Fibroblast of skin of back (primary cell): ENCODE measurements at regions not wholly inside any gene's neighbourhood (a gene's known extent, or its start where the extent isn't known, plus 50 kb on each side); places are given as distances from the start of the nearest gene placed in this dataset.

Experiments used
- DNase-seq: peaks from one replicate; pipeline ENCODE4 v3.0.0-alpha.2; 2013

DNA sequence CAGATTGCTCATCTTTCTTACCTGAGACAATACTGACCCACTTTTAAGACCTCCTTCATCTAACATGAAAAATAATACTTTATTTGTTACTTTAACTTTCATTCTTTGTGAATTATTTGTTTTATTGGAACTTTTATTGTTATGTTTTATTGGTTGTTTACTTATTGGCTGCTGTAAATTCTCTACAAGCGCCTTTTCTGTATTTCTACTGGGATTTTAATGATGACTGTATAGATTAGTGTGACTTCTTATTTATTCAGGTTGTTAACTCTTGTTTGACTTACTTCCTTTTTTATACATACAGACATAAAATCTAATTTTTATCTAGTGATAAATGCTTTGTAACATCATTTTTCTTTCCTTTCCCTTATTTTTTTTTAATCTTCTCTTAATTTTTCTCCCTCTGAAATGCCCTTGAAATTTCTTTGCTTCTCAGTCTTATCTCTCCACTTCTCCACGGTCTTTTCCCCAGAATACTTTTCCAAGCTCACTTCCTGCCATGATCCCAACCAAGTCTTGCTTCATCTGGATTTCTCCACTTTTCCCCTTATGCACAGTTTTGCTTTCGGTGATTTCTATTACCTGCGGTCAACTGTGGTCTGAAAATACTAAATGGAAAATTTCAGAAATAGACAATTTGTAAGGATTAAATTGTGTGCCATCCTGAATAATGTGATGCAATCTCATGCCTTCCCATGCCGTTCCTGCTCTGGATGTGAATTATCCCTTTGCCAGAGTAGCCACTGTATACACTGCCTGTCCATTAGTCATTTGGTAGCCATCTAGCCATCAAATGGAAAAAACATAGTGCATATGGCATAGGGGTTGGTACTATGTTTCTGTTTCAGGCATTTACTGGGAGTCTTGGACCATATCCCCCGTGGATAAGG lies 265.9 kb downstream of the PRL start:
- DNase-seq: no peak

DNA sequence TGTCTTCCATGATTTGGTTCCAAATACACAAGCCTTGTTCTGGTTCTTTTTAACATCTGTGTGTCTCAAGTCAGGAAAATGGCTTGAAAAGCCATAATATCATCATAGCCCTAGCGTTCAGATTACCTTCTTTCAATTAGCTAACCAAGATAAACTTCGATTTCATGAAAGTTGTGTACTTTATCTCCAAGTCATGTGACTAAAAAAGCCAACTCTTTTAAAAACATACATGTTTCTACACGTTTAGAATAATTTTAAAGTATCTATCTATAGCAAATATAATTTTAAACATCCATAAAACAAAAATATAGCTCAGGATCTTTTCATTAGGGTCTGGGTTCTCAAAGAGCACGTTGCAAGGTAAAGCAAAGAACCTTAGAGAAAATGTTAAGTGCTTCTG lies 261.1 kb downstream of the PRL start:
- no peak for DNase-seq

DNA sequence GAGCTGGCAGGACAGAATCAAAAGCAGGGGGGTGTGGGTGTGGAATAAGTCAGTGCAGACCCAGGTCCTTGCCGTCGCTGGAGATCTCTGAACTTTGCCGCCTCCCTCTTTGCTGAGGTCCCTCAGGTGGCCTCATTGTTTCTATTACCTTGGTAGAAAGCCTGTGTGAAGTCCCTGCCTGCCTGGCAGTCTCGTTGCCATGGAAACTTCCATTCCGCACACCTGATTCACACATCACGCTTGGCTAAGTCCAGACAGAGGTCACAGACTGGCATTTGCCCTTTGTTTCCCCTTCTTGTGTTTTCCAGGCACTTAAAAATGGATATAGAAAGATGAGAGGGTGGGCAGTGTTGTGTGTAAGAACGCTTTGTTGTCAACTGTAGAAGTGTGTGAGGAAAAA lies 260.6 kb downstream of the PRL start:
- no peak for DNase-seq

DNA sequence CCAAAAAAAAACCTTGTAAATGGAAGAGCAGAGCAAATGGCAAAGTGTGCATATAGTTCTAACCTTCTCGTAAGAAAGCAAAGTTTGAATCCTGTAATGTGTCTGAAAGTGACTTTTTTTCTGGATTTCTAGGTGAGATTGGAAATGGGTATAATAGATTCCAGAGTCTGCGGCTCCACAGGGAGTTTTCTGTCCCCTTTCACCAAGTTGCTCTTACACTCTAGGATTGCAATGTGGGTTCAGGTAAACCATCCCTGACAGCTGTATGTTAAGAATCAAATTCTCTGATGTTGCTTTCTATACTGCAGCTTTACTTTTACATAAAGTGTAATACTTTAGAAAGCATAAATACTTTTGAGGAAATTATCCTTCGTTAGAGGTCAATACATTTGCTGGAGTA lies 260.1 kb downstream of the PRL start:
- no peak for DNase-seq

DNA sequence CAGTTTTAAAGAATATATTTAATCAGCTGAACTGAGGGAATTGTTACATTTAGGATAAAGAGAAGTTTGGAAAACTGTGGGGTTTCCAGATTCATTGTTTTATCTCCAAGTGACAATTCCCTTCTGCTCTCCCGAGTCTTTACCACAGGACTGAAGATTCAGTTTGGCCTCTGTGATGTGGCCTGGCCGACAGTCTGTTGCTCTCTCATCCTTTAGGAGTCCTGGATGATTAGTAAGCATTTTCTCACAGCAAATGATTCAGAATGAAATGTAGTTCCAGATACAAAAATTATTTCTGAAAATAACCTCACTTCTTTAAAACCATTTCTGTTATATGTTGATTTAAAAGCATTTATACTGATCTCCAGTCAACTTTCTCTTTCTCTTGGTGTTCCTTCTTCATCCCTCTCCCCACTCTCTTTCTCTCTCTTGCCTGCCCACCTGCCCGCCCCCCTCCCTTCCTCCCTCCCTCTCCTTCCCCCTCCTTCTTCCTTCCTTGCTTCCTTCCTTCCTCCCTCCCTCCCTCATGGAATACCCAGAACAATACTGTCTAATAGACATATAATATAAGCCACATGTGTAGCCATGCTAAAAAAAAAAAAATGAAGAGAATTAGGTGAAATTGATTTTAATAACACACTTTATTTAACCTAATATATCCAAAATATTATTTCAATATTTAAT lies 254.9 kb downstream of the PRL start:
- DNase-seq: peak; percentile 67

DNA sequence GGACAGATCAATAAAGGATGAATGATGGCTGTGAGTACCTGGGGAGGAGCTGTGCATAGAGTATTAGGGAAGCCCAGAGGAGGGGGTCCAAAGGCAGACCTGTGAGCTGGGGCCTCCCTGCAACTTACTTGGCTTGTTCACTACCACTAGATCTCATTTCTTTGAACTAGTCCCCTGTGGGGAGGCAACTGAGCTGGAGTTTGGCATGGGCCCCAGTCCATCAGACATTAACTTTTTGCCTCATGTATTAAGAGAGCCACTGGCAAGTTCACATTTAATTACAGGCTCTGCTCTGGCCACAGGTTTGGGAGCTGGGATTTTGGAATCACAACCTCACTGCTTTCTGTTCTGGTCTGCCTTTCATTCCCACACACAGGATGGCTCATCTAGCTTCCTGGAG lies 254.1 kb downstream of the PRL start:
- no peak for DNase-seq

DNA sequence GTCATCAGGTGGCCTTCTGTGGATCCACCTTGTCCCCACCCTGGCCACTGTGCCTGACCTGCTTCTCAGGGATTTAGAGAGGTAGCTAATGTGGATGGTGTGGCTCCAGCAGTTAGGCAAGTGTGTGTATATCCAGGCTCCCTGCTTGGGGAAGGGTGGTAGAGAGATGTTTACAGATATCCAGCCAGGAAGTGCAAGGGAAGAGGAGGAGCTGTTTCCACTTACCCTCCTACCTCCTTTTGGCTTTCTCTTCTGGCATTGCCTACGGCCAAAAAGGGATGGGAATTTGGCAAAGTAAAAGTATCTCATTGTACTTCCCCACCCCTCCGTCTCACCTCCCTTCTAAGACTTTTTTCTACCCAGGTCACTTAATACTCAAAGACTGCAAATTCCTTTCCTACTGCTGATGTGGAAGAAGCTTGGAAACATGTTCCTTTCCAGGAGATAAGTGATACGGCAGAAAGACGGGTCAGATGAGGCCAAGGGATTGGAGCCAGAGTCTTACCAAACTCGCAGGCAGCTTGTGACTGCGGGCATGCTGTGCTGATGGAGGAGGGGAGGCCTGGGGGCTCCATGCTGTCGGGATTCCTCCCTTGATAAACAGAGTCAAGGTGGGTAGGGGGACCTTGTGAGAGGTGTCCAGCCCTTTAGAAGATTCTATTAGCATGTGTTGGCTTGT lies 253.4 kb downstream of the PRL start:
- no peak for DNase-seq

DNA sequence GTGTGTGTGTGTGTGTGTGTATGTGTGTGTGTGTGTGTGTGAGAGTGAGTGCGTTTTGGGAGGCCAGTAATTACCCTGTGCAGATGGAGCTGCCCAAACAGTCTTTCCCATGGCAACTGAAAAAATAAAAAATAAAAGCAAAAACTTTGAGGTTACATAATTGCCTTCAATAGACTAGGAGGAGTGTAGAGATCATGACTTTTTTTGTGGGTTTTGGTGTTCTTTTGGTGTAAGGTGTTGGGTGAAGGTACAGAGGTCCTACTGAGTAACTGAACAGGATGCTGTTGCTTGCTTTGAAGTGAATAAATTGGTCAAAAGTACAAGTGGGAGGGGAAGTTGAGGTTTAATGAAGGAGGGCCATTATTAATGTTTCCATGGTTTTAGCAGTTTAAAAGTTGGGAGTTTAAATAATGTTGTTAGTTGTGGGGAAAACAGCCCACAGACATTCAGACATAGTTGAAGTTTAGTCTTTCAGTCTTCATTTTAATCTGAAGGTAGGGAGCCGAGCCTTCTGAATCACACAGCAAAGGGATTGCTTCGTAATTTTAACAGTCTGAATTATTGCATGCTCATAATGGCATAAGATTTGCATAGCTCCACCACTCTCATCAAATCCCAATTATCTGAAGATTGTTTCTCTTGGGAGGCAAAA lies 251.4 kb downstream of the PRL start:
- no peak for DNase-seq

DNA sequence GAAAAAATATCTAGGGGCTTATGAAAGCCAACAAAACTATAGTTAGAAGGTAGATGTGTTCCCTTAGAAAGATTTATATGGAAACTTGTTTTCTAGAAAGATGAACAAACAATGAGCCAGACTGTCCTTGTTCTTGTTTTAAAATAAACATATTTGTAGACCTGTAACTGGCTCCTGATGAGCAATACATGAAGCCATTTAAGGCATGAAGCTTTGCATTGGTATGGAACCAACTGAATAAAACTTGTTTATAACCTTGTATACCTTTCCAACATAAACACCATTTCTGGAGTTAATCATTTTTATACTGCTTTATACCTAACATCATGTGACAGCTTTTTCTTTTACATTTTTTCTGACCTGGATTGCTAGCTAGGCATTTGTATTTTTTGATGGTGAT lies 247.8 kb downstream of the PRL start:
- DNase-seq: no peak

DNA sequence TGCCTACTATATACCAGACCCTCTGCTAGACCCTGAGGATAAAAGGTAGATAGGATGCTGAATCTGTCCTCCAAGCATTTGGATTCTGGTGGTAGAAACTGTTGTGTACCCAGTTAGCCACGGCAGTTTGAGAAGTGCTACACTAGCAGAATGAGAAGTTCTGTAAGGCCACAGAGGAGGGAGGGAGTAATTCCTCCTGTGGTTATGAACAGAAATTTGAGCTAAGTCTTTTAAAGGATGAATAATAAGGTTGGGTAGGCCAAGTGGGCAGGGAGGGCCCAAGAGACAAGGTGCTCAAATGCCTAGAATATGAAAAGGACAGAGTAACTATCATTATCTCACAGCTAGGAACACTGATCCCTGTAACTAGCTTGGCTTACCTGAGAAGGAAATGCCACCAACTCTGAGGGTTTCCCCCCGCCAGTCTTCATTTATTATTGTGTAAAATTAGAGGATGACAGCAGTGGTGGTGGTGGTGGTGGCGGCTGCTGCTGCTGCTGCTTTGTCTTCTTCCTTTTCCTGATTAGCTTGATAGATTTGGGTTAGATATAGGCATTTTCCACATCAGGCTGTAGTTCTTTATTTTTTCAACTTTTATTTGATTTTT lies 243.3 kb downstream of the PRL start:
- no peak for DNase-seq

DNA sequence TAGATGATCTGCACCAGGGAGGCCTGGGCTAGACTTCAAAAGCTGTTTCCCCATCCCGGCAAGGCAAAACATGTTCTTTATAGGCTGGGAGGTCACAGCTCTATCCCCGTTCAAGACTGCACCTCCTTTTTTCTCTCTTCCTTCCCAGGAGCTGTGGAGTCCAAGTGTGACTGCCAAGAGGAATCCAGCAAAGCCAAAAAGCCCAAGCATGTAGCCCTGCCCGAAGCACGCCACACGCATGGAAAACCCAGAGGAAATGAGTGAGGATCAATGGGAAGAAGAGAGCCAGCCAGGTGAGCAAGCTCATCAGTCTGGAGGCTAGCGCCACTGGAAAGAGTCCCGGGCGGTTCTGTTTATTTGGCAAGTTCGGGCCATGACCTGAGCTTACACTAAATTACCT lies 240.4 kb downstream of the PRL start:
- no peak for DNase-seq

DNA sequence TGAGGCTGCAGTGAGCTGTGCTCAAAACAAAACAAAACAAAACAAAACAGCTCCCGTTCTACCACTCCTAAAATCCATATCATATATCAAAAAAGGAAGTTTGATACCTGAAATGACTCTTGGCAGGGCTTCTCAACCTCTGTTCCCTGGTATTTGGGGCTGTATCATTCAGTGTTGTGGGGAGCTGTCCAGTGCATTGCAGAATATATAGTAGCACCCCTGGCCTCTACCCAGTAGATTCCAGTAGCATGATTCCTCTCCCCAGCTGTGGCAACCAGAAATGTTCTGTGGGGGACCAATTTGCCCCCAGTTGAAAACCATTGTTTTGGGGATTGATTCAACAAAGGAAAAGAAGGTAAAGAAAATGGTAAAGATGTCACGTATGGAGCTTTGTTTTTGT lies 238.9 kb downstream of the PRL start:
- no peak for DNase-seq

DNA sequence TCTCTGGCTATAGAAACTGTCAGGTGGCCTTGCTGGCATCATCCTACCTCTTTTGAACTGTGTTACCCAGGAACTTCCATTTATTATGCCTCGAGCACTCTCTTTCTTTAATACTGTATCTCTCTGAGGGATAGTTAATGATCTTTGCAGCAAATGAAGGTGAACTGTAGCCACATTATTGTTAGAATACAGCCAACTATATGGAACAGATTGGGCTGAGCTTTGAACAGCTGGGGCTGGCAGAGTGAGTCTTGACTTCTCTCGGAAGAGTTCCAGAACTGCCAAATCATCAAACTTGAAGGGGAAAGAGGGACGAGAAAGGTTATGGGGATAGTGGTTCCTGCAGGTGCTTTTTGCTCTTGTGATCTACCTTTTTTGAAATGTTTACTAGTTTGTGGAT lies 237.7 kb downstream of the PRL start:
- no peak for DNase-seq

DNA sequence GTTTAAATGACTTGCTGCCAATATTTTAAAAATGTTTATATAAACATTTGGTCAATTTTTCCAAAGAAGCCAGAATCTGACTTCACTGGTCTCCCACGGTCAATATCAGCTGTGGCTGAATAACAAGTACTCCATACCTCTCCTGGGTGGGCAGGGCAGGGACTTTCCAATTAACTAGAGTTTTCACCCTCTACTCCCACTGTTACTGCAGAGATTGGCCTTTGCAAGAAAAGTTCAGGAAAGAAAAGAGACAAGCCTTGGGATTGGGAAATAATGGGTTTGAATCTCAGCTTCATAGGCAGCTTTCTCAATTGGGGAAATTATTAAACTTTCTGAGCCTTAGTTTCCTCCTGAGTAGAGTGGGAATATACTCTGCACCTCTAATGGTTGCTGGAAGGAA lies 236.9 kb downstream of the PRL start:
- no peak for DNase-seq

DNA sequence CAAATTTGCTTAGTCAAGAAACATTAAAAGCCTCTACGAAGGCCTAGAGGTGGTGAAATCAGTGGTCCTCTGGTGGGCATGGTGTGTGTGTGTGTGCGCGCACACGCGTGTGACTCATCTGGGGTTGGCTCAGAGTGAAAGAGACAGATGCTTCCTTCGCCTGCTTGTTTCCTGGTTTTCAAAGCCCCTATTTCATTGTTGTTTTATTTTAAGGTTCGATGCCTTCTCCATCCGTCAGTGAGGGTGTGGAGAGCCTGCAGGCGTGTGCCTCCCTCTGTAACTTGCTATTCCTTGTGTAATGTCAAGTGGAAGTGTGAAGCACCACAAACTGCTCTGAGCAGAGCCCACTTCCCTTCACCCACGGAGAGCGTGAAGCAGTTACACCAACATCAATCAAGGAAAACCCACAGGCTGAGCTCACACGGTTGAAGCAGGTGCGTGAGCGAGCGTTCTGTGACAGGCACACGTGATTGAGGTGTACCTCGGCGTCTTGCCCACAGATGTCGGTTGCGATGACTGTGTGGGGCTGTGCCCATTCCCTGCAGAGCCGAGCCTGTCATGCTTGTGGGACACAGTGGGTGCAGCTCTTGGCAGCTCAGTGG lies 233.9 kb downstream of the PRL start:
- DNase-seq: no peak

DNA sequence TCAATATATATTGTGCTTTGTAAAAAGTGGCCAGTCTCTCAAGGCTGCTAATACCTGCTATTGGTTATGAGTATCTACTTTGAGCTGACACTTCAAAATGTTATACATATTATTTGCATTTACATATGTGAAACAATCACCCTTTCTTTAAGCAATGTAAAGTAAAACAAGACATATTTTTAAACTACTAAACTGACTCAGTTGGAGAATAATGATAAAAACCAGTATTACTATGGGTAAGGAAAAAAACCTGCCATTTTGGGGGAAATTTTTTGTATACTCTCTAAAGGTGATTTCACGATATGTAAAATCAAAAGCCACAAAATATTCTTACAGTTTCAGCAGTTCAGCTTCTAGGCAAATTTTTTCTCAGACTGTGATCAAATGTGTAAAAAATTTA lies 232.3 kb downstream of the PRL start:
- DNase-seq: no peak

DNA sequence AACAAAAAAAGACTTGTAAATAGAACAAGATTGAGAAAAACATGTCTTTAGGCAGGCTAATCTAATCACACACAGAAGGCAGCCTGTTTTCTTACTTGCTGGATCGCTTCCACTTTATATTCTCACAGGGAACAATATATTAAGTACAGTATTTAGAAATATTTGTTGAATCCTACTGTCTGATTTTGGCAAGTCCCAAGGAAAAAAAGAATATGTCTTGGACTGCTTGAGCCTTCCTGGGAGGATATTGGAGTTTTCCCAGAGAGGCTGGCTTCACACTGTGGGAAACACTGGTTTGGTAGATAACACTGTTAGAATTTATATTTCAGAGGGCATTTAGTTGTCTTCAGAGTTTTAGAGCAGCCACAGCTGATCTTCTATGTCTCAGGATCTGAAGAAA lies 229.7 kb downstream of the PRL start:
- DNase-seq: no peak

DNA sequence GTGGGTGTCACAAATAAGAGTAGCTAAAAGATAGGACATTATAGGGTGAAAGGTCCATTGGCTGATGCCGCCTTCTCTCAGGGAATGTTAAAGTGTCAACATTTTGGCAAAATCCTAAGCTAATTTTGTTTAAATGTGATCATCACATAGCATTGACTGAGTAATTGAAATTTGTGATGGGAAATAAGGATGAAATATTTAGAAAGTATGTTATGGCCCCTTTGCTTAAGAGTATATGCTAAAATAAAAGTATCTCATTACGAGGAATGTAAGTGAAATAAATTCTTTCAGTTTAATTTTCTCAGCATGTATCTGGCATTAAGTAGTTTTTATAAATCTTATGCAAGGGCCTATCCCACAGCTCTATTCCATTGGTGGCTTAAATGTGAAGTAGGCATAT lies 229.2 kb downstream of the PRL start:
- peak; percentile 61 for DNase-seq

DNA sequence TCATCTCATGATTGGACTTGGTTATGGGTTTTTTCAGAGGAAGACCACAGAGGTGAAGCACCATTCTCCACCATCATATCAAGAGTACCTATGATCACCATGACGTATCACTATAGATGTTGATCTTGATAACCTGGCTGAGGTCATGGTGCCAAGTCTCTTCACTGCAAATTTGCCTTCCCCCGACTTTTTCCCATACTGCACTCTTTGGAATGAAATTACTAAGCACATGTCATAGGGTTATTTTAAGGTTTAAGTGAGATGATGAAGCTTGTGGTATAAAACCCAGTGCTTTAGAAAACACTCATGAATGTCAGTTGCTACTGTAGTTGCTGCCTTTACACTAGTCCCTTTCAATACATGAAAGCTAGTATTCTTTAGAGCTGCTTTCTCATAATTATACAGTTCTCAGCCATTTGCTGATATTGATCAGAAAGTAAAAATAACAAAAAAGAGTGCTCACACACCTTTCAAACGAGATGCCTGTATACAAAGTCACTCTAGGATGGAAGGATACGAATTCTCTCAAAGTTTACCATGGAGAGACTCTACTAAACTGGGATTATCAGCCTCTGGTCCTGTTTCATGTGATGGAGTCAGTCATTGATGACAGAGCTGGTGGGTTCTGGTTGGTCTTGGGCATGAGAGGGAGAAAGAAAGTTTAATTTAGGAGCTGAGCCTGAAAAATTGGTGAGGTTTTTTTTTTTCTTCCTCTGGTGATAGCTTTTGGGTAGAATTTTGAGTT lies 228.1 kb downstream of the PRL start:
- DNase-seq: no peak

DNA sequence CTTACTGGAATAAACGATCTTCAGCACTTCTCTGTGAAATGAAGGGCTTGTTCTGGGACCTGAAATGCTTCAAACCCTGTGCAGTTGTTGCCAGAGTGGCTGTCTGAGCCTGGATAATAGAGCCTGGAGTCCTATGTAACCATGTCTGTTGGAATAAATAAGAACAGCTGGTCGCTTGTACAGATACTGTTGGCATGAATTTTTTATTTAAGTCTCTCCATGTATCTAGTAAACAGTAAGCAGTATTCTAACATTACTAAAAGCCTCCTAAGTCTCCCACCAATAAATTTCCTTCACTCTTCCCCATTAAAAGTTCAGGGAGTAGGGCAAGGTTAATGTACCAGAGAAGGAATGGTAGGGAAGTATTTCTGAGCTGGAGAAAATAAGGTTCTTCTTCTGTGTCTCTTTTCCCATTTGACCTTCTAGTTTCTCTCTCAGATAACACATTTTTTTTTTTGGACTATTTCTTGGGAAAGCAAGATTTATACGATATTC lies 227.5 kb downstream of the PRL start:
- DNase-seq: no peak

DNA sequence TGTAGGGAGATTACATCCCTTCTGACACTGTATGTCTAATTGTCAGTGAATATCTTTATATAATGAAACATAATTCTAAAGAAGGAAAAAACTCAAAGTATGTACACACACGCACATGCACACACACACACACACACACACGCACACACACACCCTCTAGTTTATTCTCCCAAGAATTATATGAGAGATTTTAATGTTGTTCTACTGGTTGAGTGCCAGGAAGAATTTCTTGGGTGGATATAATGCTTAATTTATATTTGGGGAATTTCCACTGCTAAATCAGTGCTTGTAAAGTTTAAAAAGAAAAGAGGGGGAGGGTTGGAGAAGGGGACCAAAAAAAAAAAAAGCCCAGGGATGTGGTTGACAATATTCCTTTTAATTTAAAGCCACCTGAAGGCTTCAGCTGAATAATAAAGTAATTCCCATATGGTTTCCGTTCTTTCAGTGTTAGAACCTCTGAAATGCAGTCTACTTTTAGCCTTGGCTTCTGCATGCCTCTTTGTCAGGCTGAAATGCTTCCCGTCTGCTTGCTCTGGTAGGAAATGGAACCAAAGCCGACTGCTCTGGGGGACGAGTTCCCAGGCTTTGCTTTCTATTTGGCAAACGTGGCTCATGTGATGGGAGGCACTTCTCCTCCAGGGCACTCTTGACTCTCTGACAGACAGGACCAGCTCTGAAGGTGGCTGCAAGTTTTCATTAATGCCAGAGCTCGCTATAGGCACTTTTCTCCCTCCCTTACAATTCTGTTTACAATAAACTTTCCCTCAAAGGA lies 225.4 kb downstream of the PRL start:
- DNase-seq: peak; percentile 71
